SK-N-SH (cell line): ENCODE measurements at regions not wholly inside any gene's neighbourhood (a gene's known extent, or its start where the extent isn't known, plus 50 kb on each side); places are given as distances from the start of the nearest gene placed in this dataset.

ENCODE experiments used
- CTCF ChIA-PET: fragments of 300-600, 350-600 bp; formaldehyde crosslinking; extraction: SDS; loops from one replicate; lab custom pipeline; 2021; lab: Yijun Ruan, JAX
- POLR2A ChIA-PET: fragments of 350-600 bp; sonication (Branson Sonifier 250); formaldehyde crosslinking; extraction: SDS; loops from one replicate; lab custom pipeline; 2020; ENCODE audit warnings: antibody characterized with exemption, inconsistent platforms; lab: Yijun Ruan, JAX
- DNase-seq: peaks from one replicate; pipeline ENCODE4 v3.0.0; 2012
- H2AFZ ChIP-seq: fragments of 200-600 bp; sonication (generic); 2 replicates; pipeline ENCODE4 v1.8.1; 2016; ENCODE audit warnings: antibody characterized with exemption, mild to moderate bottlenecking, low read depth
- H3F3A ChIP-seq: fragments of 200-600 bp; sonication (generic); replicated peaks from 2 replicates; pipeline ENCODE3; 2016; ENCODE audit warnings: antibody characterized with exemption, mild to moderate bottlenecking; ENCODE audit not compliant: insufficient read depth
- H3K27ac ChIP-seq, 2 experiments: fragments of 200-500 bp in 1 of 2; fragments of 200-600 bp in 1 of 2; sonication (Bioruptor generic) in 1 of 2; sonication (generic), shearing (Covaris generic) in 1 of 2; 2 replicates each; pipeline versions ENCODE4 v1.5.1 to v1.6.1; 2014 to 2016; ENCODE audit warnings: low read depth in 2 of 2, inconsistent platforms in 1 of 2, low read length in 1 of 2, mild to moderate bottlenecking in 1 of 2, mixed read lengths in 1 of 2
- H3K27me3 ChIP-seq: fragments of 200-600 bp; sonication (generic), shearing (Covaris generic); 2 replicates; pipeline ENCODE4 v1.6.1; 2016; ENCODE audit warnings: mixed run types; ENCODE audit not compliant: insufficient read depth
- H3K36me3 ChIP-seq, 2 experiments: fragments of 200-500 bp in 1 of 2; fragments of 200-600 bp in 1 of 2; sonication (Bioruptor generic) in 1 of 2; sonication (generic) in 1 of 2; replicated peaks in 1 of 2; 2 replicates each; pipeline versions ENCODE3 to v1.5.1; 2014 to 2016; ENCODE audit warnings: low read length in 1 of 2, mild to moderate bottlenecking in 1 of 2; ENCODE audit not compliant: insufficient read depth in 2 of 2, control insufficient read depth in 1 of 2
- H3K4me1 ChIP-seq, 2 experiments: fragments of 200-500 bp in 1 of 2; fragments of 200-600 bp in 1 of 2; sonication (Bioruptor generic) in 1 of 2; sonication (generic), shearing (Covaris generic) in 1 of 2; 2 replicates each; pipeline versions ENCODE4 v1.5.1 to v1.6.1; 2014 to 2016; ENCODE audit warnings: low read depth in 1 of 2, low read length in 1 of 2, mixed run types in 1 of 2; ENCODE audit not compliant: insufficient read depth in 2 of 2, control insufficient read depth in 1 of 2
- H3K4me2 ChIP-seq: fragments of 200-600 bp; sonication (generic), shearing (Covaris generic); 2 replicates; pipeline ENCODE4 v1.6.1; 2017; ENCODE audit warnings: mixed run types
- H3K4me3 ChIP-seq, 2 experiments: fragments of 200-500 bp in 1 of 2; fragments of 200-600 bp in 1 of 2; sonication (Bioruptor generic) in 1 of 2; sonication (generic), shearing (Covaris generic) in 1 of 2; 2 replicates each; pipeline versions ENCODE4 v1.5.1 to v1.8.1; 2014 to 2016; ENCODE audit warnings: low read depth in 2 of 2, inconsistent platforms in 1 of 2, low read length in 1 of 2, mild to moderate bottlenecking in 1 of 2, mixed read lengths in 1 of 2, moderate library complexity in 1 of 2
- H3K79me2 ChIP-seq: fragments of 200-600 bp; sonication (generic); 2 replicates; pipeline ENCODE4 v1.8.1; 2017; ENCODE audit warnings: mild to moderate bottlenecking; ENCODE audit not compliant: insufficient read depth
- H3K9ac ChIP-seq: fragments of 200-600 bp; sonication (generic); 2 replicates; pipeline ENCODE4 v1.6.1; 2017; ENCODE audit warnings: mixed run types
- H3K9me2 ChIP-seq: fragments of 200-600 bp; sonication (generic); 2 replicates; pipeline ENCODE4 v1.6.1; 2017; ENCODE audit warnings: mixed run types
- H3K9me3 ChIP-seq: fragments of 200-600 bp; sonication (generic); 2 replicates; pipeline ENCODE4 v1.6.1; 2017; ENCODE audit warnings: mixed run types, mild to moderate bottlenecking, moderate library complexity
- H4K20me1 ChIP-seq: fragments of 200-600 bp; sonication (generic); 2 replicates; pipeline ENCODE4 v1.6.1; 2017; ENCODE audit warnings: mild to moderate bottlenecking, mixed run types; ENCODE audit not compliant: insufficient read depth
- CHD2 ChIP-seq: fragments of 150-350 bp; IDR thresholded peaks from 2 replicates; pipeline ENCODE4 v1.6.1; 2018; ENCODE audit warnings: low read length; ENCODE audit not compliant: partially characterized antibody
- ELF1 ChIP-seq: IDR thresholded peaks from 2 replicates; pipeline ENCODE4 v1.4.0; 2012
- EZH2phosphoT487 ChIP-seq: fragments of 200-600 bp; sonication (generic); IDR thresholded peaks from 2 replicates; pipeline ENCODE4 v1.6.1; 2017; ENCODE audit warnings: low read depth, mixed run types, mild to moderate bottlenecking, antibody characterized with exemption, moderate library complexity, borderline replicate concordance
- FOSL2 ChIP-seq: IDR thresholded peaks from 2 replicates; pipeline ENCODE4 v1.4.0; 2012; ENCODE audit warnings: low read depth, mild to moderate bottlenecking, moderate library complexity, borderline replicate concordance
- GATA2 ChIP-seq: sonication (generic); formaldehyde crosslinking; IDR thresholded peaks from 2 replicates; pipeline ENCODE4 v1.5.0; 2020; ENCODE audit warnings: mild to moderate bottlenecking, missing genetic modification reagents
- MEF2A ChIP-seq: IDR thresholded peaks from 2 replicates; pipeline ENCODE4 v1.4.0; 2012; ENCODE audit warnings: low read depth, borderline replicate concordance
- PBX3 ChIP-seq: IDR thresholded peaks from 2 replicates; pipeline ENCODE4; 2012
- RAD21 ChIP-seq: IDR thresholded peaks from 2 replicates; pipeline ENCODE4 v1.6.1; 2012; ENCODE audit warnings: mild to moderate bottlenecking, low read length
- RFX5 ChIP-seq: IDR thresholded peaks from 2 replicates; pipeline ENCODE4 v1.6.1; 2012; ENCODE audit warnings: mild to moderate bottlenecking, improper control_type of control experiment, low read length
- SMC3 ChIP-seq: IDR thresholded peaks from 2 replicates; pipeline ENCODE4 v1.6.1; 2012; ENCODE audit warnings: low read depth, low read length, improper control_type of control experiment
- TAF1 ChIP-seq: IDR thresholded peaks from 2 replicates; pipeline ENCODE4 v1.6.1; 2012; ENCODE audit warnings: low read depth, mild to moderate bottlenecking, low read length, moderate library complexity, borderline replicate concordance
- TCF12 ChIP-seq: IDR thresholded peaks from 2 replicates; pipeline ENCODE4 v1.4.0; 2012
- TEAD4 ChIP-seq: IDR thresholded peaks from 2 replicates; pipeline ENCODE4 v1.4.0; 2012; ENCODE audit warnings: mild to moderate bottlenecking, borderline replicate concordance; ENCODE audit not compliant: insufficient read depth
- YY1 ChIP-seq: IDR thresholded peaks from 2 replicates; pipeline ENCODE4 v1.4.0; 2012; ENCODE audit warnings: low read depth, mild to moderate bottlenecking
- WGBS: methylation state at CpG from one replicate; pipeline ENCODE4 v1.1.6; 2017; ENCODE audit warnings: low lambda C conversion rate; 5-methylcytosine and 5-hydroxymethylcytosine counted together
- TF ChIP-seq, protein P1 (sequence below): fragments of 150-350 bp; IDR thresholded peaks from 2 replicates; pipeline ENCODE4 v1.6.1; 2017; ENCODE audit warnings: antibody characterized with exemption, low read length, low read depth, borderline replicate concordance
- TF ChIP-seq, protein P2 (sequence below): IDR thresholded peaks from 2 replicates; pipeline ENCODE4 v1.6.1; 2012; ENCODE audit warnings: mild to moderate bottlenecking, low read depth, low read length, moderate library complexity
- TF ChIP-seq, protein P3 (sequence below): IDR thresholded peaks from 2 replicates; pipeline ENCODE4 v1.4.0; 2012; ENCODE audit warnings: low read depth, borderline replicate concordance
- TF ChIP-seq, protein P4 (sequence below): fragments of 150-350 bp; IDR thresholded peaks from 2 replicates; pipeline ENCODE4 v1.6.1; 2016; ENCODE audit warnings: mild to moderate bottlenecking, low read depth, low read length

GRCh38 chr21:27024301-27024700 lies 57.4 kb upstream of the ADAMTS5 start:
- WGBS, result 54% methylated on average over 1 of the region's 1 CpG
- H3K9me3 ChIP-seq, result no peaks in the 10 kb centered on the region
- no peaks in the 10 kb centered on the region for H3F3A ChIP-seq
- H3K4me2 ChIP-seq, result no peak overlapping the region
- H3K9me2 ChIP-seq, result no peaks in the 10 kb centered on the region
- ChIA-PET CTCF (no interaction called here), POLR2A (no interaction called here)
- H3K79me2 ChIP-seq, result no peaks in the 10 kb centered on the region
- no peaks in the 10 kb centered on the region for H4K20me1 ChIP-seq
- no peak for DNase-seq
- no peaks in the 10 kb centered on the region for H3K27me3 ChIP-seq
- H3K9ac ChIP-seq, result no peak overlapping the region
- 0 out of 2 replicates have a peak, but pooled peaks have one; percentile 11 for TF ChIP-seq TCF12
- no peak for TF ChIP-seq ELF1
- no peak overlapping the region for H3K4me3 ChIP-seq
- no peak overlapping the region for H2AFZ ChIP-seq
- H3K27ac ChIP-seq, result no peak overlapping the region
- no peaks in the 10 kb centered on the region for H3K36me3 ChIP-seq
- no peaks in the 10 kb centered on the region; a peak in 1 of 4 replicates for H3K4me1 ChIP-seq

DNA sequence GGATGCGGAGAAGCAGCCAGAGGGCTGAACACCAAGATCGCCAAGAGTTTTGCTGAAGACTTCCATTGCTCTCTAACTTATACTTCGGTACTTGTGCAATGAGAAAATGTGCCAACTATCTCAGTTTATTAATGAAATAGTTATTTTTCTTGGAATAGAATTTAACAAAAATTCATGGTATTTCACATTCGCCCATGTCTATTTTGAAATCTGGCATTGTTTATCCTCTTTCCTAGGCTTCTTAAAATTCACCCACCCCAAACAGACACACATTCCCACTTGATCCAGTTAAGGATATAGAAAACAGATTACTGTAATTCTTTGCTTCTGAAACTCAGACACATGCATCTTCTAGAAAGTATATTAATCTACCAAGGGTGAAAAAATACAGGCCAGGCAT lies 56.3 kb upstream of the ADAMTS5 start:
- H3K79me2 ChIP-seq, result no peaks in the 10 kb centered on the region
- H3K9me2 ChIP-seq, result no peaks in the 10 kb centered on the region
- H3K4me1 ChIP-seq, result no peaks in the 10 kb centered on the region; a peak in 1 of 4 replicates
- H3K4me3 ChIP-seq, result no peak overlapping the region
- POLR2A ChIA-PET, result no interaction called here
- DNase-seq, result no peak
- no peak overlapping the region for H2AFZ ChIP-seq
- H3K27ac ChIP-seq, result no peak overlapping the region
- TF ChIP-seq, protein P1, sequence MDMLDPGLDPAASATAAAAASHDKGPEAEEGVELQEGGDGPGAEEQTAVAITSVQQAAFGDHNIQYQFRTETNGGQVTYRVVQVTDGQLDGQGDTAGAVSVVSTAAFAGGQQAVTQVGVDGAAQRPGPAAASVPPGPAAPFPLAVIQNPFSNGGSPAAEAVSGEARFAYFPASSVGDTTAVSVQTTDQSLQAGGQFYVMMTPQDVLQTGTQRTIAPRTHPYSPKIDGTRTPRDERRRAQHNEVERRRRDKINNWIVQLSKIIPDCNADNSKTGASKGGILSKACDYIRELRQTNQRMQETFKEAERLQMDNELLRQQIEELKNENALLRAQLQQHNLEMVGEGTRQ, result no peak
- TF ChIP-seq EZH2phosphoT487 (no peak), TAF1 (no peak), CHD2 (no peak), RFX5 (no peak), MEF2A (no peak), FOSL2 (no peak), YY1 (no peak), PBX3 (no peak), RAD21 (no peak), TEAD4 (no peak), SMC3 (no peak), GATA2 (CRISPR knock-in tag) (no peak), ELF1 (no peak)
- TF ChIP-seq, protein P2, sequence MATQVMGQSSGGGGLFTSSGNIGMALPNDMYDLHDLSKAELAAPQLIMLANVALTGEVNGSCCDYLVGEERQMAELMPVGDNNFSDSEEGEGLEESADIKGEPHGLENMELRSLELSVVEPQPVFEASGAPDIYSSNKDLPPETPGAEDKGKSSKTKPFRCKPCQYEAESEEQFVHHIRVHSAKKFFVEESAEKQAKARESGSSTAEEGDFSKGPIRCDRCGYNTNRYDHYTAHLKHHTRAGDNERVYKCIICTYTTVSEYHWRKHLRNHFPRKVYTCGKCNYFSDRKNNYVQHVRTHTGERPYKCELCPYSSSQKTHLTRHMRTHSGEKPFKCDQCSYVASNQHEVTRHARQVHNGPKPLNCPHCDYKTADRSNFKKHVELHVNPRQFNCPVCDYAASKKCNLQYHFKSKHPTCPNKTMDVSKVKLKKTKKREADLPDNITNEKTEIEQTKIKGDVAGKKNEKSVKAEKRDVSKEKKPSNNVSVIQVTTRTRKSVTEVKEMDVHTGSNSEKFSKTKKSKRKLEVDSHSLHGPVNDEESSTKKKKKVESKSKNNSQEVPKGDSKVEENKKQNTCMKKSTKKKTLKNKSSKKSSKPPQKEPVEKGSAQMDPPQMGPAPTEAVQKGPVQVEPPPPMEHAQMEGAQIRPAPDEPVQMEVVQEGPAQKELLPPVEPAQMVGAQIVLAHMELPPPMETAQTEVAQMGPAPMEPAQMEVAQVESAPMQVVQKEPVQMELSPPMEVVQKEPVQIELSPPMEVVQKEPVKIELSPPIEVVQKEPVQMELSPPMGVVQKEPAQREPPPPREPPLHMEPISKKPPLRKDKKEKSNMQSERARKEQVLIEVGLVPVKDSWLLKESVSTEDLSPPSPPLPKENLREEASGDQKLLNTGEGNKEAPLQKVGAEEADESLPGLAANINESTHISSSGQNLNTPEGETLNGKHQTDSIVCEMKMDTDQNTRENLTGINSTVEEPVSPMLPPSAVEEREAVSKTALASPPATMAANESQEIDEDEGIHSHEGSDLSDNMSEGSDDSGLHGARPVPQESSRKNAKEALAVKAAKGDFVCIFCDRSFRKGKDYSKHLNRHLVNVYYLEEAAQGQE, result no peak
- TF ChIP-seq, protein P3, sequence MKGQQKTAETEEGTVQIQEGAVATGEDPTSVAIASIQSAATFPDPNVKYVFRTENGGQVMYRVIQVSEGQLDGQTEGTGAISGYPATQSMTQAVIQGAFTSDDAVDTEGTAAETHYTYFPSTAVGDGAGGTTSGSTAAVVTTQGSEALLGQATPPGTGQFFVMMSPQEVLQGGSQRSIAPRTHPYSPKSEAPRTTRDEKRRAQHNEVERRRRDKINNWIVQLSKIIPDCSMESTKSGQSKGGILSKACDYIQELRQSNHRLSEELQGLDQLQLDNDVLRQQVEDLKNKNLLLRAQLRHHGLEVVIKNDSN, result no peak
- TF ChIP-seq, protein P4, sequence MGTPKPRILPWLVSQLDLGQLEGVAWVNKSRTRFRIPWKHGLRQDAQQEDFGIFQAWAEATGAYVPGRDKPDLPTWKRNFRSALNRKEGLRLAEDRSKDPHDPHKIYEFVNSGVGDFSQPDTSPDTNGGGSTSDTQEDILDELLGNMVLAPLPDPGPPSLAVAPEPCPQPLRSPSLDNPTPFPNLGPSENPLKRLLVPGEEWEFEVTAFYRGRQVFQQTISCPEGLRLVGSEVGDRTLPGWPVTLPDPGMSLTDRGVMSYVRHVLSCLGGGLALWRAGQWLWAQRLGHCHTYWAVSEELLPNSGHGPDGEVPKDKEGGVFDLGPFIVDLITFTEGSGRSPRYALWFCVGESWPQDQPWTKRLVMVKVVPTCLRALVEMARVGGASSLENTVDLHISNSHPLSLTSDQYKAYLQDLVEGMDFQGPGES, result no peak
- TF ChIP-seq, all 33 proteins: peak for 0
- H3K9ac ChIP-seq, result no peak overlapping the region
- no peaks in the 10 kb centered on the region for H4K20me1 ChIP-seq
- CTCF ChIA-PET, result interaction anchor here (0.6 kb wide), 1 partner anchor 1344 kb away, joined by 3 read pairs; no protein-coding TSS in a partner anchor
- no peak overlapping the region for H3K4me2 ChIP-seq
- H3K27me3 ChIP-seq, result no peaks in the 10 kb centered on the region
- H3K36me3 ChIP-seq, result no peaks in the 10 kb centered on the region
- WGBS, result 80% methylated on average over 4 of the region's 4 CpGs
- no peaks in the 10 kb centered on the region for H3K9me3 ChIP-seq
- H3F3A ChIP-seq, result no peaks in the 10 kb centered on the region
